Bronchial epithelial cell (primary cell): ENCODE measurements at regions not wholly inside any gene's neighbourhood (a gene's known extent, or its start where the extent isn't known, plus 50 kb on each side); places are given as distances from the start of the nearest gene placed in this dataset.

Experiments used
- DNase-seq: peaks from one replicate; pipeline ENCODE4 v3.0.0-alpha.2; 2010; ENCODE audit warnings: low read depth
- FAIRE-seq: peaks from 2 replicates; lab custom pipeline; 2011; peaks lifted over from hg19 to GRCh38; lab: Jason Lieb, UNC
- H3K27me3 ChIP-seq: 2 replicates; pipeline ENCODE4 v1.5.1; 2011; ENCODE audit warnings: low read length; ENCODE audit not compliant: control insufficient read depth, insufficient read depth
- H3K36me3 ChIP-seq: 2 replicates; pipeline ENCODE4 v1.5.1; 2011; ENCODE audit warnings: low read length; ENCODE audit not compliant: control insufficient read depth, insufficient read depth
- H3K4me3 ChIP-seq: 2 replicates; pipeline ENCODE4 v1.5.1; 2011; ENCODE audit warnings: mild to moderate bottlenecking, low read depth, low read length, control low read depth
- TF ChIP-seq, protein P1 (sequence below): IDR thresholded peaks from 2 replicates; pipeline ENCODE4 v1.5.1; 2011; ENCODE audit warnings: mild to moderate bottlenecking, moderate library complexity, low read length, control low read depth, inconsistent platforms; ENCODE audit not compliant: insufficient read depth, severe bottlenecking

DNA sequence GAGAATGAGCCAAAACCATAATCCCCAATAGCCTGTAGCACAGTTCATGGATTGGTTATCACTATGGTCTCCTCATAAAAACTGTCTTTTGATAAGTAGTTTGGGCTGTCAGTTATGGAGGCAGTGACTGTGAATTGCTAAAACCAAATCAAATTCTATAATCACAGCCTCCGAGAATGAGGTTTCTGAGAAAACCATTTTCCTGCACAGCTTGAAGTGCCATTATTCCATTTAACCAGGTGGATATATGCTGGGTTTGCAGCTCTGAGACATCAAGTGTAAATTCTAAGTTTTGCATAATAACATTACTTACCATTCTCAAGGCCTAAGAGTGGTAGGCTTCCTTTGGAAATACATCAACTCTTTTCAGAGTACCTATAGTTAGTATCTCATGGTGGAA is 485.4 kb downstream of the FRK start:
- FAIRE-seq: no peak
- TF ChIP-seq, protein P1, sequence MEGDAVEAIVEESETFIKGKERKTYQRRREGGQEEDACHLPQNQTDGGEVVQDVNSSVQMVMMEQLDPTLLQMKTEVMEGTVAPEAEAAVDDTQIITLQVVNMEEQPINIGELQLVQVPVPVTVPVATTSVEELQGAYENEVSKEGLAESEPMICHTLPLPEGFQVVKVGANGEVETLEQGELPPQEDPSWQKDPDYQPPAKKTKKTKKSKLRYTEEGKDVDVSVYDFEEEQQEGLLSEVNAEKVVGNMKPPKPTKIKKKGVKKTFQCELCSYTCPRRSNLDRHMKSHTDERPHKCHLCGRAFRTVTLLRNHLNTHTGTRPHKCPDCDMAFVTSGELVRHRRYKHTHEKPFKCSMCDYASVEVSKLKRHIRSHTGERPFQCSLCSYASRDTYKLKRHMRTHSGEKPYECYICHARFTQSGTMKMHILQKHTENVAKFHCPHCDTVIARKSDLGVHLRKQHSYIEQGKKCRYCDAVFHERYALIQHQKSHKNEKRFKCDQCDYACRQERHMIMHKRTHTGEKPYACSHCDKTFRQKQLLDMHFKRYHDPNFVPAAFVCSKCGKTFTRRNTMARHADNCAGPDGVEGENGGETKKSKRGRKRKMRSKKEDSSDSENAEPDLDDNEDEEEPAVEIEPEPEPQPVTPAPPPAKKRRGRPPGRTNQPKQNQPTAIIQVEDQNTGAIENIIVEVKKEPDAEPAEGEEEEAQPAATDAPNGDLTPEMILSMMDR: no peak

DNA sequence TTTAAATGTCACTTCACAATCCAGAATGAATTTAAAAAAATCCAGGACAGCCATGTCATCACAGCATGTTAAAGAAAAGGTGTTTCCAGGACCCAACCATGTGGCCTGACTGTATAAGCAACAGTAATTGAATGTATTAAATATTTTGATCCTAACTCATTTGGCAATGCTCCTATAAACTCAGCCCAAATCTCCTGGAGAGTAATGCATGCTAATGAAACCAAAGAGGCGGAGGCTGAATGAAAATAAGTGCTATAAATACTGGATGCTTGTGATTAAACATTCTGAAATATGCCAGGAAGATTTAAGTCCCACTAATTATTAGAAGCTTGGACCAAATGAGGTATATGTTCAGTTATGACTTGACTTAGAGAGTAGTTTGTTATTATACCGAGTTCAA is 486.8 kb downstream of the FRK start:
- Histone ChIP-seq H3K36me3 (no peaks in the 10 kb centered on the region), H3K27me3 (no peaks in the 10 kb centered on the region), H3K4me3 (no peak overlapping the region)
- FAIRE-seq (no peak), DNase-seq (no peak)
- TF ChIP-seq, protein P1: no peak

More for the DNA sequence above, 485.4 kb downstream of the FRK start:
- H3K4me3 ChIP-seq: no peak overlapping the region
- H3K27me3 ChIP-seq: no peaks in the 10 kb centered on the region
- no peaks in the 10 kb centered on the region for H3K36me3 ChIP-seq
- no peak for DNase-seq

DNA sequence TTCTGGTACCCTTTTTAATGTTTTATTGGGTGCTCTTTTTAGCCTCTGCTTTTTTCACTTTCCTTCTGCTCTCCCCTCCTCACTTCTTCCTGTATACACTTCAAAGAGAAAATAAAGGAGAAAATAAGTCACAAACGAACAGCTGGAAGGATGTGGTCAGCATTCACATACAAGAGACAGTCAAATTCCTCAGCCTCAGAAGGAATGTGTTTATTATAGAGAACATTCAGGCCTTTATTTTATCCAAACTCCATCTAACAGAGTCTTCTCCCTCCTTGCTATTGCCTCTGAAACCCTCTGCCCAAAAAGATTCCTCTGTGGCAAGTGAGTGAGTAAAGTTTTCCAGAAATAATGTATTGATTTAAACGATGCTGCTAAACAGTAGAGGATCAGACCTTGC is 490.4 kb downstream of the FRK start:
- no peak for FAIRE-seq

DNA sequence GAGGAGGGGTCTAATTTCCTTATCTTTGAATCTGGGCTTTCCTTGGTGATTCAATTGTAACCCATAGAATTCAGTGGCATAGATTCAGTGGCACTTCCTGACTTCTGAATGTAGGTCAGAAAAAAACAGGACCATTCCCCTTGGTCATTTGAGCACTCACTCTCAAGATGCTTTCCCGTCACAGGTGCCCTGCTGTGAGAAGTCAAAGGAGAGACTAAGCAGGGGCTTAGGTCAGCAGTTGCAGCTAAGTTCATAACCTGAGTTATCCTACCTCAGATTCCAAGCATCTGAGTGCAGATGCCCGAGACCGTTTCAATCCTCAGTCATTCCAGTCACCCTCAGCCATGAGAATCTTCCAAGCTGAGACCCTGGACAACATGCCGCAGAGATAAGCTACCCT is 506.6 kb downstream of the FRK start:
- FAIRE-seq (no peak), DNase-seq (no peak)
- Histone ChIP-seq H3K27me3 (no peaks in the 10 kb centered on the region), H3K4me3 (no peak overlapping the region), H3K36me3 (no peaks in the 10 kb centered on the region)
- TF ChIP-seq, protein P1: no peak

More for the DNA sequence above, 490.4 kb downstream of the FRK start:
- DNase-seq: no peak
- Histone ChIP-seq H3K27me3 (no peaks in the 10 kb centered on the region), H3K36me3 (no peaks in the 10 kb centered on the region), H3K4me3 (no peak overlapping the region)
- TF ChIP-seq, protein P1: no peak

DNA sequence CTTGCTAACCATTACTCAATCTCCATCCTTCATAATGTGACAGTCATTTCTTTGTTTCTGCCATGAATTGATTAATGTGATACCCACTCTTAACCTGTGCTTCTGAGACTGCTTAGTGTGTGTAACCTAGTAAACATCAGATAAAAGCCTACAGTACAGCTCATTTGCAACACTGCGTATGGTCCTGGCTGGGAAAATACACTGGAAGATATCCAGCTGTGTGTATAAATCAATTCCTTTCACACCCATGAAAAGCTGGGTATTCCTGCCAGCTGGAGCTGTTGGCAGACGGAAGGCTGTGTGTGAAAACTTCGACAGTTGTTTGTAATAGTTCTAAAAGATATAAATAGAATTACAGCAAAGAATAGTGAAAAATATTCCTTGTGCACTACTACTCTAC is 509.2 kb downstream of the FRK start:
- FAIRE-seq: no peak
- Histone ChIP-seq H3K4me3 (no peak overlapping the region), H3K27me3 (no peaks in the 10 kb centered on the region), H3K36me3 (no peaks in the 10 kb centered on the region)
- TF ChIP-seq, protein P1: no peak
- DNase-seq: no peak

DNA sequence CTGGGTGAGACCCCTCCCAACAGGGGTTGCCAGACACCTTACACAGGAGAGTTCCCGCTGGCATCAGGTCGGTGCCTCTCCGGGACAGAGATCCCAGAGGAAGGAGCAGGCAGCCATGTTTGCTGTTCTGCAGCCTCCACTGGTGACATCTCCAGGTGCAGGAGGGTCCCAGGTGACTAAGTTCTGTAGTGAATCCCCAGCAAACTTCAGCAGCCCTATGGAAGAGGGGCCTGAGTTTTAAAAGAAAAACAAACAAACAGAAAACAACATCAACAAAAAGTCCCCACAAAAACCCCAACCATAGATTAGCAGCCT is 515.1 kb downstream of the FRK start:
- FAIRE-seq: no peak
- H3K27me3 ChIP-seq: no peaks in the 10 kb centered on the region
- no peak for DNase-seq
- no peak overlapping the region for H3K4me3 ChIP-seq
- TF ChIP-seq, protein P1: no peak
- H3K36me3 ChIP-seq: no peaks in the 10 kb centered on the region
